ENCODE measurements at regions not wholly inside any gene's neighbourhood (a gene's known extent, or its start where the extent isn't known, plus 50 kb on each side); places are given as distances from the start of the nearest gene placed in this dataset.

DNA sequence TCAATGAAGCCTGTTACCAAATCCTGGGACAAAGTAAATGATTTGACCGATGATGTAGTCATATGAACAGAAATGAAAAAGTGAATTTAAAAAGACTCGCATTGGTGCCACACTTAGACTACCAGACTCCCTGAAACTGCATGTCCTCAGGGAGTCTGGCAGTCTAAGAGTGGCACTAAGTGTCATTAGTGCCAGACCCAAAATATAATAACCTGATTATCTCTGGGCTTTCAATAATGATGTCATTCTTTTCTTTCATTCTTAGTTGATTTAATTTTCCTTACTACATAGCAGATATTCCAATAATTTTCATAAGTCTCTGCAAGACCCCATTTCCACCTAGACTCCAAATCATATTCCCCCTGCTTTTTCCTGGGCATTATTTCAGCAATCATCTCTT lies 59.0 kb downstream of the OR2K2 start:
- TF ChIP-seq, protein P1, sequence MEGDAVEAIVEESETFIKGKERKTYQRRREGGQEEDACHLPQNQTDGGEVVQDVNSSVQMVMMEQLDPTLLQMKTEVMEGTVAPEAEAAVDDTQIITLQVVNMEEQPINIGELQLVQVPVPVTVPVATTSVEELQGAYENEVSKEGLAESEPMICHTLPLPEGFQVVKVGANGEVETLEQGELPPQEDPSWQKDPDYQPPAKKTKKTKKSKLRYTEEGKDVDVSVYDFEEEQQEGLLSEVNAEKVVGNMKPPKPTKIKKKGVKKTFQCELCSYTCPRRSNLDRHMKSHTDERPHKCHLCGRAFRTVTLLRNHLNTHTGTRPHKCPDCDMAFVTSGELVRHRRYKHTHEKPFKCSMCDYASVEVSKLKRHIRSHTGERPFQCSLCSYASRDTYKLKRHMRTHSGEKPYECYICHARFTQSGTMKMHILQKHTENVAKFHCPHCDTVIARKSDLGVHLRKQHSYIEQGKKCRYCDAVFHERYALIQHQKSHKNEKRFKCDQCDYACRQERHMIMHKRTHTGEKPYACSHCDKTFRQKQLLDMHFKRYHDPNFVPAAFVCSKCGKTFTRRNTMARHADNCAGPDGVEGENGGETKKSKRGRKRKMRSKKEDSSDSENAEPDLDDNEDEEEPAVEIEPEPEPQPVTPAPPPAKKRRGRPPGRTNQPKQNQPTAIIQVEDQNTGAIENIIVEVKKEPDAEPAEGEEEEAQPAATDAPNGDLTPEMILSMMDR (IDR thresholded peaks at IDR 0.05; ENCODE audit: low read depth, low read length) = no peak
- TF ChIP-seq EZH2phosphoT487 (IDR thresholded peaks at IDR 0.05; ENCODE audit: low read depth) = no peak

Measured in OCI-LY3 (cell line).